ENCODE measurements at regions not wholly inside any gene's neighbourhood (a gene's known extent, or its start where the extent isn't known, plus 50 kb on each side); places are given as distances from the start of the nearest gene placed in this dataset.

DNA sequence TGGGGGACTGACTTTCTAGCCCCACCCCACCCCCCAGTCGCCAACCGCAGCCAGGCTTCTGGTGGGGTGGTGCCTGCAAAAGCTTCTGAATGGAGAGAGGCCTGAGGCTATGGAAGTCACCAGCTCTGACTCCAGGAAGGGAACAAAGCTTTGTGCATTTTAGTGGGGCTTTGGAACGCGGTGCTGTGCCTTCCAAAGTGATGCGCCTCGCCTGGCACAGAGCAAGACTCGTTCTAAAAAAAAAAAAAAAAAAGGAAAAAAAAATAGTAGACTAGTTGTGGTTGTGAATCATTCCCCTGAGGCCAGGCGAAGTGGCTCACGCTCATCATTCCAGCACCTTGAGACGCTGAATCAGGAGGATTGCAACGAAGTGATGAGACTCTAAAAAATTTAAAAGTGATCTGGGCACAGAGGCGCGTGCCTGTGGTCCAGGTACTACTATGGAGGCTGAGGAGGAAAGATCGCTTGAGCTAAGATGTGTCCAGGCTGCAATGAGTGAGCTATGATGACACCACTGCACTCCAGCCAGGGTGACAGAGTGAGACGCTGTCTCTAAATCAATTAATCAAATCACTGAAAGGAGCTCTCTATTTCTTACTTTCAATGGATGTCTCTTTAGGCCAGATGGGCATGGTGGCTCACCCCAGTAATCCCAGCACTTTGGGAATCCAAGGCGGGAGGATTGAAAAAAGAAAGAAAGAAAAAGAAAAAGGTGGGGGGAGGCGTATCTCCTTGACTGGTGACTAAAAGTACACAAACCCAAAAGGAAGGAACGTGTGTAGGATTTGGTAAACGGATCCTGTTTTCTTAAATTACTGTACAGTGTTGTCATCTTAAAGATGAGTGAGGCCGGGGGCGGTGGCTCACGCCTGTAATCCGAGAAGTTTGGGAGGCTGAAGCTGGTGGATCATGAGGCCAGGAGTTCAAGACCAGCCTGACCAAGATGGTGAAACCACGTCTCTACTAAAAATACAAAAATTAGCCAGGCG, 259.6 kb upstream of the ALG10B start:
- no peak overlapping the region for H2BK12ac ChIP-seq (ENCODE audit: low read length in 2 of 2)
- H3K9ac ChIP-seq (ENCODE audit: low read length) = no peak overlapping the region
- H3K14ac ChIP-seq (ENCODE audit: low read length in 2 of 2) = no peak overlapping the region
- H4K8ac ChIP-seq (ENCODE audit: low read length) = no peak overlapping the region
- no peak overlapping the region for H3K4me2 ChIP-seq (ENCODE audit: low read length, poor library complexity, severe bottlenecking)
- no peak overlapping the region for H2BK120ac ChIP-seq (ENCODE audit: low read depth, low read length)
- H3K18ac ChIP-seq (ENCODE audit: low read depth in 1 of 2, low read length in 2 of 2) = no peak overlapping the region
- H3K27ac ChIP-seq (ENCODE audit: low read length, poor library complexity, severe bottlenecking) = no peak overlapping the region
- no peak overlapping the region for H3K4me3 ChIP-seq (ENCODE audit: insufficient read depth in 1 of 2, low read depth in 1 of 2, low read length in 2 of 2)
- H3K4me1 ChIP-seq (ENCODE audit: control insufficient read depth, insufficient read depth, low read depth, low read length) = no peaks in the 10 kb centered on the region
- no peak overlapping the region for H2AK5ac ChIP-seq (ENCODE audit: low read length, severe bottlenecking)
- no peaks in the 10 kb centered on the region for H3K36me3 ChIP-seq (ENCODE audit: control insufficient read depth in 1 of 2, insufficient read depth in 2 of 2, low read depth in 1 of 2, low read length in 2 of 2)
- no peak overlapping the region for H4K91ac ChIP-seq (ENCODE audit: low read length)
- 82% methylated on average over 25 of the region's 25 CpGs for WGBS
- H3K27me3 ChIP-seq (ENCODE audit: control insufficient read depth in 1 of 2, insufficient read depth in 1 of 2, low read length in 2 of 2) = no peaks in the 10 kb centered on the region
- no peak for DNase-seq
- H3K4ac ChIP-seq (ENCODE audit: low read depth in 1 of 2, low read length in 2 of 2) = no peak overlapping the region
- H3K79me1 ChIP-seq (replicated peaks; ENCODE audit: low read length, poor library complexity, severe bottlenecking) = no peaks in the 10 kb centered on the region
- no peak overlapping the region for H3K23ac ChIP-seq (ENCODE audit: low read length in 2 of 2)
- peaks cover 3% of the 10 kb centered on the region for H3K9me3 ChIP-seq (ENCODE audit: control insufficient read depth, low read length)
- no peak overlapping the region for H2BK5ac ChIP-seq (ENCODE audit: low read depth, low read length, poor library complexity, severe bottlenecking)
- H2AFZ ChIP-seq (ENCODE audit: low read depth, low read length) = no peak overlapping the region
- no peak overlapping the region for H2BK15ac ChIP-seq (ENCODE audit: low read depth, poor library complexity, severe bottlenecking)

DNA sequence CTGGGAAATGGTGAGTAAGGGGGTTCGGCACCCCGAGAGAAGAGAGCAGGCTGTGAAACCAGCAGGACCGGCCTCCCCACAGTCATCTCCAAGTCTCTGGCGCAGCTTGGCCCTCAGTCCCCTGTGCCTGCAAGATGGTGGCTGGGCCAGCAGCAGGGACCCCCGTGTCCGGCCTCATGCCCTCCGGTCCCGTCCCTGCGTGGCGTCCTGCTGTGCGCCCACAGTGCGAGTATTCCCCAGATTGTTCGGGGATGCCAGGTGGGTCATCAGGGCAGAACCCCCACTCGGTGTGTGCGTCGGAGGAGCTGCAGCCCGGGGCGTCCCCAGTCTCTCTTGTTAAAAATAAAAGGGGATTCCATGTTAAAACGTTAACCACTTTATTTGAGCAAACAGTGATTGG, 216.9 kb upstream of the ALG10B start:
- H2BK5ac ChIP-seq (ENCODE audit: low read depth, low read length, poor library complexity, severe bottlenecking) = no peak overlapping the region
- no peak overlapping the region for H2BK120ac ChIP-seq (ENCODE audit: low read depth, low read length)
- H4K91ac ChIP-seq (ENCODE audit: low read length) = no peak overlapping the region
- no peak overlapping the region for H2BK12ac ChIP-seq (ENCODE audit: low read length in 2 of 2)
- H3K36me3 ChIP-seq (ENCODE audit: control insufficient read depth in 1 of 2, insufficient read depth in 2 of 2, low read depth in 1 of 2, low read length in 2 of 2) = no peaks in the 10 kb centered on the region
- no peak overlapping the region for H4K8ac ChIP-seq (ENCODE audit: low read length)
- no peak overlapping the region for H3K18ac ChIP-seq (ENCODE audit: low read depth in 1 of 2, low read length in 2 of 2)
- H2AK5ac ChIP-seq (ENCODE audit: low read length, severe bottlenecking) = no peak overlapping the region
- no peak overlapping the region for H3K27ac ChIP-seq (ENCODE audit: low read length, poor library complexity, severe bottlenecking)
- 92% methylated on average over 19 of the region's 19 CpGs for WGBS
- H3K4me2 ChIP-seq (ENCODE audit: low read length, poor library complexity, severe bottlenecking) = no peak overlapping the region
- H3K4me3 ChIP-seq (ENCODE audit: insufficient read depth in 1 of 2, low read depth in 1 of 2, low read length in 2 of 2) = no peak overlapping the region
- DNase-seq = no peak
- no peak overlapping the region for H3K9ac ChIP-seq (ENCODE audit: low read length)
- H3K14ac ChIP-seq (ENCODE audit: low read length in 2 of 2) = no peak overlapping the region
- H3K9me3 ChIP-seq (ENCODE audit: control insufficient read depth, low read length) = peaks cover 6% of the 10 kb centered on the region
- H3K79me1 ChIP-seq (replicated peaks; ENCODE audit: low read length, poor library complexity, severe bottlenecking) = no peaks in the 10 kb centered on the region
- no peak overlapping the region for H3K4ac ChIP-seq (ENCODE audit: low read depth in 1 of 2, low read length in 2 of 2)
- H2BK15ac ChIP-seq (ENCODE audit: low read depth, poor library complexity, severe bottlenecking) = no peak overlapping the region
- peaks cover 2% of the 10 kb centered on the region for H3K4me1 ChIP-seq (ENCODE audit: control insufficient read depth, insufficient read depth, low read depth, low read length)
- no peak overlapping the region for H3K23ac ChIP-seq (ENCODE audit: low read length in 2 of 2)
- no peak overlapping the region for H2AFZ ChIP-seq (ENCODE audit: low read depth, low read length)
- H3K27me3 ChIP-seq (ENCODE audit: control insufficient read depth in 1 of 2, insufficient read depth in 1 of 2, low read length in 2 of 2) = no peaks in the 10 kb centered on the region

DNA sequence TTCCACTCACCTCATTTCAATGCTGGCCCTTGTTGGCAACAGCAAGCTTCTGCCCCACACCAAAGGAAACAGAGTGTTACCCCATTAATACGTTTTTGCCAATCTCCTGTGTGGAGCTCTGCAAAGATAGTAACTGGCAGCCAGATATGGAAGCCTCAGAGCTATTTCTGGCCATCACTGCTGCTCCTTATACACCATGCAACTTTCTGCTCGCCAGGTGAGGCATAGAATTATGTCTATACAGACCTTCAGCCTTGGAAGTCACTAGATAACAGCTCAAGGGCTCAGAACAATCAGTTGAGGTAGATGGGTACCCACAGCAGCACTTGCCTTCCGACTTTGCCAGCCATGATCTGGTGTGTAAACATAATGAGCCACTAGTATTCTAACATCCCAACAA, 214.8 kb upstream of the ALG10B start:
- no peak overlapping the region for H3K4me3 ChIP-seq (ENCODE audit: insufficient read depth in 1 of 2, low read depth in 1 of 2, low read length in 2 of 2)
- 11% methylated on average over 3 of the region's 3 CpGs for WGBS
- H4K91ac ChIP-seq (ENCODE audit: low read length) = no peak overlapping the region
- no peak overlapping the region for H2BK12ac ChIP-seq (ENCODE audit: low read length in 2 of 2)
- H3K27ac ChIP-seq (ENCODE audit: low read length, poor library complexity, severe bottlenecking) = no peak overlapping the region
- no peak overlapping the region for H3K4me2 ChIP-seq (ENCODE audit: low read length, poor library complexity, severe bottlenecking)
- no peak overlapping the region for H2AFZ ChIP-seq (ENCODE audit: low read depth, low read length)
- no peak overlapping the region for H4K8ac ChIP-seq (ENCODE audit: low read length)
- no peak overlapping the region for H2BK5ac ChIP-seq (ENCODE audit: low read depth, low read length, poor library complexity, severe bottlenecking)
- no peak overlapping the region for H2AK5ac ChIP-seq (ENCODE audit: low read length, severe bottlenecking)
- H3K9ac ChIP-seq (ENCODE audit: low read length) = no peak overlapping the region
- DNase-seq = no peak
- H3K18ac ChIP-seq (ENCODE audit: low read depth in 1 of 2, low read length in 2 of 2) = no peak overlapping the region
- H2BK120ac ChIP-seq (ENCODE audit: low read depth, low read length) = no peak overlapping the region
- H3K9me3 ChIP-seq (ENCODE audit: control insufficient read depth, low read length) = peaks cover 9% of the 10 kb centered on the region
- no peak overlapping the region for H2BK15ac ChIP-seq (ENCODE audit: low read depth, poor library complexity, severe bottlenecking)
- H3K27me3 ChIP-seq (ENCODE audit: control insufficient read depth in 1 of 2, insufficient read depth in 1 of 2, low read length in 2 of 2) = no peaks in the 10 kb centered on the region
- H3K23ac ChIP-seq (ENCODE audit: low read length in 2 of 2) = no peak overlapping the region
- no peaks in the 10 kb centered on the region for H3K36me3 ChIP-seq (ENCODE audit: control insufficient read depth in 1 of 2, insufficient read depth in 2 of 2, low read depth in 1 of 2, low read length in 2 of 2)
- no peak overlapping the region for H3K14ac ChIP-seq (ENCODE audit: low read length in 2 of 2)
- H3K79me1 ChIP-seq (replicated peaks; ENCODE audit: low read length, poor library complexity, severe bottlenecking) = no peaks in the 10 kb centered on the region
- no peak overlapping the region for H3K4ac ChIP-seq (ENCODE audit: low read depth in 1 of 2, low read length in 2 of 2)
- peaks cover 2% of the 10 kb centered on the region for H3K4me1 ChIP-seq (ENCODE audit: control insufficient read depth, insufficient read depth, low read depth, low read length)

DNA sequence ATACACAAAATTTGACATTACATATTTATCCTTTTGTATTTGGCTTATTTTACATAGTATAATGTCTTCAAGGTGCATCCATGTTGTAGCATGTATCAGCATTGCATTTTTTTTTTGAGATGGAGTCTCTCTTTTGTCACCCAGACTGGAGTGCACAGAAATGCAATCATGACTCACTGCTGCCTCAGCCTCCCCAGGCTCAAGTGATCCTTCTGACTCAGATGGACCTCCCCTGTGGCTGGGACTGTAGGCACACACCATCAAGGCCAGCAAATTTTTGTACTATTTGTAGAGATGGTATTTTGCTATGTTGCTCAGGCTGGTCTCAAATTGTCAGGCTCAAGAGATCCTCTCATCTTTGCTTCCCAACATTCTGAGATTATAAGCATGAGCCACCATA, 214.4 kb upstream of the ALG10B start:
- no peak overlapping the region for H3K27ac ChIP-seq (ENCODE audit: low read length, poor library complexity, severe bottlenecking)
- H2BK5ac ChIP-seq (ENCODE audit: low read depth, low read length, poor library complexity, severe bottlenecking) = no peak overlapping the region
- no peaks in the 10 kb centered on the region for H3K27me3 ChIP-seq (ENCODE audit: control insufficient read depth in 1 of 2, insufficient read depth in 1 of 2, low read length in 2 of 2)
- no peak overlapping the region for H2BK12ac ChIP-seq (ENCODE audit: low read length in 2 of 2)
- no peak overlapping the region for H3K4ac ChIP-seq (ENCODE audit: low read depth in 1 of 2, low read length in 2 of 2)
- H3K36me3 ChIP-seq (ENCODE audit: control insufficient read depth in 1 of 2, insufficient read depth in 2 of 2, low read depth in 1 of 2, low read length in 2 of 2) = no peaks in the 10 kb centered on the region
- H4K91ac ChIP-seq (ENCODE audit: low read length) = no peak overlapping the region
- no peaks in the 10 kb centered on the region for H3K79me1 ChIP-seq (replicated peaks; ENCODE audit: low read length, poor library complexity, severe bottlenecking)
- H3K4me2 ChIP-seq (ENCODE audit: low read length, poor library complexity, severe bottlenecking) = no peak overlapping the region
- H3K18ac ChIP-seq (ENCODE audit: low read depth in 1 of 2, low read length in 2 of 2) = no peak overlapping the region
- no peak overlapping the region for H4K8ac ChIP-seq (ENCODE audit: low read length)
- no peak overlapping the region for H2BK120ac ChIP-seq (ENCODE audit: low read depth, low read length)
- H3K4me3 ChIP-seq (ENCODE audit: insufficient read depth in 1 of 2, low read depth in 1 of 2, low read length in 2 of 2) = no peak overlapping the region
- H2AK5ac ChIP-seq (ENCODE audit: low read length, severe bottlenecking) = no peak overlapping the region
- no peak overlapping the region for H2AFZ ChIP-seq (ENCODE audit: low read depth, low read length)
- no peak for DNase-seq
- no peak overlapping the region for H2BK15ac ChIP-seq (ENCODE audit: low read depth, poor library complexity, severe bottlenecking)
- H3K9me3 ChIP-seq (ENCODE audit: control insufficient read depth, low read length) = peaks cover 9% of the 10 kb centered on the region
- no peak overlapping the region for H3K9ac ChIP-seq (ENCODE audit: low read length)
- H3K4me1 ChIP-seq (ENCODE audit: control insufficient read depth, insufficient read depth, low read depth, low read length) = peaks cover 2% of the 10 kb centered on the region
- H3K14ac ChIP-seq (ENCODE audit: low read length in 2 of 2) = no peak overlapping the region
- no peak overlapping the region for H3K23ac ChIP-seq (ENCODE audit: low read length in 2 of 2)

All from mesenchymal stem cell (in vitro differentiated cells and primary cell).